H9 (cell line): ENCODE measurements at regions not wholly inside any gene's neighbourhood (a gene's known extent, or its start where the extent isn't known, plus 50 kb on each side); places are given as distances from the start of the nearest gene placed in this dataset.

ENCODE experiments used
- DNase-seq: peaks from one replicate; pipeline ENCODE4 v3.0.0-alpha.2; 2017
- H2AFZ ChIP-seq: one replicate; pipeline ENCODE4 v1.6.1; 2013; ENCODE audit warnings: mild to moderate bottlenecking, low read length, control low read depth, moderate library complexity
- H2AK5ac ChIP-seq: 2 replicates; pipeline ENCODE4 v1.6.1; 2013; ENCODE audit warnings: low read length, control low read depth, mixed read lengths; ENCODE audit not compliant: insufficient read length
- H2BK120ac ChIP-seq: one replicate; pipeline ENCODE4 v1.6.1; 2013; ENCODE audit warnings: low read depth, mild to moderate bottlenecking, low read length, control low read depth, inconsistent platforms; ENCODE audit not compliant: poor library complexity, severe bottlenecking
- H2BK12ac ChIP-seq: 2 replicates; pipeline ENCODE4 v1.6.1; 2013; ENCODE audit warnings: low read length, control low read depth, mixed read lengths, low read depth; ENCODE audit not compliant: insufficient read length
- H2BK15ac ChIP-seq: 2 replicates; pipeline ENCODE4 v1.6.1; 2013; ENCODE audit warnings: low read depth, low read length, control low read depth
- H2BK20ac ChIP-seq: one replicate; pipeline ENCODE4 v1.6.1; 2013; ENCODE audit warnings: low read depth, mild to moderate bottlenecking, low read length, control low read depth, inconsistent platforms; ENCODE audit not compliant: poor library complexity, severe bottlenecking
- H2BK5ac ChIP-seq: 2 replicates; pipeline ENCODE4 v1.6.1; 2013; ENCODE audit warnings: low read length, control low read depth, mixed read lengths; ENCODE audit not compliant: insufficient read length
- H3K14ac ChIP-seq: 2 replicates; pipeline ENCODE4 v1.6.1; 2013; ENCODE audit warnings: low read length, control low read depth; ENCODE audit not compliant: insufficient read depth
- H3K18ac ChIP-seq: 2 replicates; pipeline ENCODE4 v1.6.1; 2013; ENCODE audit warnings: low read depth, mild to moderate bottlenecking, mixed read lengths, low read length, control low read depth; ENCODE audit not compliant: insufficient read length
- H3K23ac ChIP-seq: 2 replicates; pipeline ENCODE4 v1.6.1; 2013; ENCODE audit warnings: low read length, control low read depth, mixed read lengths, low read depth; ENCODE audit not compliant: insufficient read length
- H3K23me2 ChIP-seq: 2 replicates; pipeline ENCODE4 v1.6.1; 2013; ENCODE audit warnings: low read depth, mild to moderate bottlenecking, mixed read lengths, low read length, control low read depth; ENCODE audit not compliant: insufficient read length, poor library complexity, severe bottlenecking
- H3K27ac ChIP-seq: 2 replicates; pipeline ENCODE4 v1.5.1; 2013; ENCODE audit warnings: low read length, control low read depth, mixed read lengths, low read depth; ENCODE audit not compliant: insufficient read length
- H3K27me3 ChIP-seq: 2 replicates; pipeline ENCODE4 v1.6.1; 2013; ENCODE audit warnings: low read length, control low read depth, inconsistent platforms; ENCODE audit not compliant: insufficient read depth
- H3K4ac ChIP-seq: 2 replicates; pipeline ENCODE4 v1.6.1; 2013; ENCODE audit warnings: low read depth, mild to moderate bottlenecking, control low read depth, inconsistent platforms, low read length, moderate library complexity
- H3K4me1 ChIP-seq: 2 replicates; pipeline ENCODE4 v1.6.1; 2013; ENCODE audit warnings: low read length, control low read depth, inconsistent platforms; ENCODE audit not compliant: insufficient read depth
- H3K4me2 ChIP-seq: 2 replicates; pipeline ENCODE4 v1.6.1; 2013; ENCODE audit warnings: low read length, control low read depth, mixed read lengths; ENCODE audit not compliant: insufficient read length, insufficient read depth
- H3K56ac ChIP-seq: 2 replicates; pipeline ENCODE4 v1.6.1; 2013; ENCODE audit warnings: low read depth, mild to moderate bottlenecking, mixed read lengths, low read length, control low read depth; ENCODE audit not compliant: insufficient read length
- H3K79me1 ChIP-seq: 2 replicates; pipeline ENCODE4 v1.6.1; 2013; ENCODE audit warnings: low read depth, mild to moderate bottlenecking, moderate library complexity, low read length, control low read depth, inconsistent platforms; ENCODE audit not compliant: insufficient read depth, poor library complexity, severe bottlenecking
- H3K79me2 ChIP-seq: 2 replicates; pipeline ENCODE4 v1.6.1; 2013; ENCODE audit warnings: low read length, control low read depth, inconsistent platforms; ENCODE audit not compliant: insufficient read depth
- H3K9ac ChIP-seq: 2 replicates; pipeline ENCODE4 v1.6.1; 2013; ENCODE audit warnings: low read length, control low read depth, mixed read lengths; ENCODE audit not compliant: insufficient read length; ENCODE audit errors: extremely low read depth
- H3K9me3 ChIP-seq: one replicate; pipeline ENCODE4 v1.6.1; 2013; ENCODE audit warnings: low read depth, low read length, inconsistent platforms; ENCODE audit not compliant: control insufficient read depth
- H3T11ph ChIP-seq: one replicate; pipeline ENCODE4 v1.6.1; 2013; ENCODE audit warnings: mild to moderate bottlenecking, low read length, control low read depth, inconsistent platforms
- H4K20me1 ChIP-seq: one replicate; pipeline ENCODE4 v1.6.1; 2013; ENCODE audit not compliant: control insufficient read depth, insufficient read length, insufficient read depth
- H4K5ac ChIP-seq: 2 replicates; pipeline ENCODE4 v1.6.1; 2013; ENCODE audit warnings: low read depth, mild to moderate bottlenecking, mixed read lengths, low read length, control low read depth; ENCODE audit not compliant: insufficient read length
- H4K8ac ChIP-seq: replicated peaks from 2 replicates; pipeline ENCODE4 v1.6.1; 2013; ENCODE audit warnings: low read length, control low read depth, mixed read lengths, low read depth; ENCODE audit not compliant: insufficient read length
- H4K91ac ChIP-seq: 2 replicates; pipeline ENCODE4 v1.6.1; 2013; ENCODE audit warnings: low read depth, mild to moderate bottlenecking, moderate library complexity, mixed read lengths, low read length, control low read depth; ENCODE audit not compliant: insufficient read length
- H3K27ac Mint-ChIP-seq, 3 experiments: 2 replicates in 2 of 3; 3 replicates in 1 of 3; pipeline ENCODE4 v1.8.0; 2020 to 2021; ENCODE audit warnings: mixed read lengths in 3 of 3, mild to moderate bottlenecking in 1 of 3, moderate library complexity in 1 of 3
- H3K27me3 Mint-ChIP-seq: 2 replicates; pipeline ENCODE4 v1.8.0; 2021; ENCODE audit warnings: low read depth, mild to moderate bottlenecking, moderate library complexity, mixed read lengths
- H3K36me3 Mint-ChIP-seq, 3 experiments: 2 replicates in 2 of 3; 3 replicates in 1 of 3; pipeline ENCODE4 v1.8.0; 2020 to 2021; ENCODE audit warnings: low read depth in 3 of 3, mixed read lengths in 3 of 3; ENCODE audit not compliant: insufficient read depth in 1 of 3
- H3K4me1 Mint-ChIP-seq, 2 experiments: 2 replicates each; pipeline ENCODE4 v1.8.0; 2020; ENCODE audit warnings: mixed read lengths in 2 of 2
- H3K4me3 Mint-ChIP-seq, 2 experiments: 2 replicates in 1 of 2; 3 replicates in 1 of 2; pipeline ENCODE4 v1.8.0; 2020 to 2021; ENCODE audit warnings: mild to moderate bottlenecking in 2 of 2, mixed read lengths in 2 of 2, moderate library complexity in 1 of 2
- H3K9me3 Mint-ChIP-seq, 2 experiments: 2 replicates in 1 of 2; 3 replicates in 1 of 2; pipeline ENCODE4 v1.8.0; 2020; ENCODE audit warnings: mild to moderate bottlenecking in 2 of 2, mixed read lengths in 2 of 2, moderate library complexity in 1 of 2
- CTCF ChIP-seq: fragments of 200-600 bp; sonication (generic); conservative IDR thresholded peaks from 3 replicates; pipeline ENCODE4 v1.8.0; 2021; ENCODE audit warnings: antibody characterized with exemption, mild to moderate bottlenecking
- WGBS: extraction: QIAGEN DNeasy Blood & Tissue Kit; methylation state at CpG from one replicate; pipeline ENCODE4 v1.1.7; 2013; ENCODE audit warnings: missing lambda C conversion rate, low lambda C conversion rate, mixed read lengths; ENCODE audit not compliant: insufficient read length; ENCODE audit errors: extremely low coverage; 5-methylcytosine and 5-hydroxymethylcytosine counted together

DNA sequence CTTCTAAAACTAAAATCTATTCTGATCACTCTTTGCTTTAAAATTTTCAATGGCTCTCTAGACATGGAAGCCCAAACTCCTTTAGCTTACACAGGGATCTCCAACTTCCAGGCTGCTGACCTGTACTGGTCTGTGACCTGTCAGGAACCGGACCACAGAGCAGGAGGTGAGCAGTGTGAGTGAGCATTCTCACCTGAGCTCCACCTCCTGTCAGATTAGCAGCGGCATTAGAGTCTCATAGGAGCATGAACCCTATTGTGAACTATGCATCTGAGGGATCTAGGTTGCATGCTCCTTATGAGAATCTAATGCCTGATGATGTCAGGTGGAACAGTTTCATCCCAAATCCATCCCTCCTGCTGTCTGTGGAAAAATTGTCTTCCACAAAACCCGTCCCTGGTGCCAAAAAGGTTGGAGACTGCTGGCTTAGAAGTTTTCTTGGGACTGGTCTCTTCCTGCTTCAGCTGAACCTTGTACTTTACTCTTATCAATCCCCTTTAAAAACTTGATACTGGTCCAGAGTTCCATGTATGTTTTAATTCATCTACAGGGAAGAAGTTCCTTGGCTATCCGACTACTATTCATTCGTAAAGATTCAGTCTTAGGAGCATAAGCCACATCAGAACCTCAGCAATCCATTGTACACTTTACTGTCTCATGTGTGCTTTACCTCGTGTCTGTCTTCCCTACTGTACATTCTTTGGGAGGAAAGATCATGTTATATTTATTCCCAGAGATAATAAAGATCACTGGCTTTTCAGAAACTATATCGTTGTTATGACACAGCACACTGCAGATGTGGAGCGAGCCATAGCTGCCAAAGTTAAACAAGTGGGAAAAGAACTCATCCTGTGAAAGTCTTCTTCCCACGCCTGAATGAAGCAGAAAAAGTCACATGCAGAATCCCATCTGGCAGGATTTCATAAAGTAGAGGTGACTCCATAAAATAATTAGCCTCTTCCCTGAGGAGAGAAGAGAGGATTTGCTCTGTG lies 183.8 kb downstream of the LRATD1 start:
- Histone ChIP-seq H3K27me3 (no peaks in the 10 kb centered on the region), H2BK20ac (no peak overlapping the region), H3K4me1 (no peaks in the 10 kb centered on the region), H3K23me2 (no peaks in the 10 kb centered on the region), H3K27ac (no peak overlapping the region), H4K91ac (no peak overlapping the region), H2BK120ac (no peak overlapping the region), H4K5ac (no peak overlapping the region), H4K20me1 (no peaks in the 10 kb centered on the region), H3K4me2 (no peak overlapping the region), H3T11ph (no peak overlapping the region), H3K23ac (no peak overlapping the region), H2BK12ac (no peak overlapping the region), H3K4ac (no peak overlapping the region), H2AFZ (no peak overlapping the region), H3K56ac (no peak overlapping the region), H2AK5ac (no peak overlapping the region), H3K9me3 (no peaks in the 10 kb centered on the region), H3K18ac (no peak overlapping the region), H3K79me1 (no peaks in the 10 kb centered on the region), H3K79me2 (no peaks in the 10 kb centered on the region), H3K14ac (no peak overlapping the region), H2BK5ac (no peak overlapping the region), H2BK15ac (no peak overlapping the region), H4K8ac (no peak overlapping the region), H3K9ac (no peak overlapping the region)
- DNase-seq: no peak
- Mint-ChIP-seq H3K4me1 (no peaks in the 10 kb centered on the region), H3K9me3 (peaks cover 16 to 21% of the 10 kb centered on the region in 2 experiments), H3K4me3 (no peak overlapping the region), H3K36me3 (peaks cover 0 to 4% (median 0%) of the 10 kb centered on the region in 3 experiments; a peak in 2 of 7 replicates), H3K27ac (no peak overlapping the region), H3K27me3 (no peaks in the 10 kb centered on the region; the same call in 1 of the 2 replicates)
- no peak for TF ChIP-seq CTCF
- no CpG with 5 or more reads among the region's 9 CpGs for WGBS
